Keratinocyte (primary cell): ENCODE measurements at regions not wholly inside any gene's neighbourhood (a gene's known extent, or its start where the extent isn't known, plus 50 kb on each side); places are given as distances from the start of the nearest gene placed in this dataset.

Source experiments
- DNase-seq: peaks from one replicate; pipeline ENCODE4 v3.0.0-alpha.2; 2011; ENCODE audit warnings: low read depth, missing footprints, low spot score
- FAIRE-seq: peaks from 2 replicates; lab custom pipeline; 2011; peaks lifted over from hg19 to GRCh38; lab: Jason Lieb, UNC
- H2AFZ ChIP-seq: 2 replicates; pipeline ENCODE4 v1.6.0; 2012; ENCODE audit warnings: low read length, control low read depth, inconsistent platforms; ENCODE audit not compliant: control insufficient read depth
- H3K27ac ChIP-seq: 2 replicates; pipeline ENCODE4 v1.5.1; 2011; ENCODE audit warnings: low read length; ENCODE audit not compliant: control insufficient read depth, insufficient read depth
- H3K27me3 ChIP-seq: 3 replicates; pipeline ENCODE4 v1.6.0; 2011; ENCODE audit warnings: low read length; ENCODE audit not compliant: control insufficient read depth, insufficient read depth; ENCODE audit errors: extremely low read depth
- H3K36me3 ChIP-seq, 2 experiments: 2 replicates in 1 of 2; 3 replicates in 1 of 2; pipeline ENCODE4 v1.5.1; 2011; ENCODE audit warnings: low read length in 2 of 2, mild to moderate bottlenecking in 1 of 2; ENCODE audit not compliant: control insufficient read depth in 2 of 2, insufficient read depth in 2 of 2; ENCODE audit errors: extremely low read depth in 1 of 2
- H3K4me1 ChIP-seq: 3 replicates; pipeline ENCODE4 v1.5.1; 2011; ENCODE audit warnings: low read length; ENCODE audit not compliant: control insufficient read depth, insufficient read depth; ENCODE audit errors: extremely low read depth
- H3K4me2 ChIP-seq: 3 replicates; pipeline ENCODE4 v1.6.0; 2011; ENCODE audit warnings: low read depth, low read length; ENCODE audit not compliant: control insufficient read depth, insufficient read depth; ENCODE audit errors: extremely low read depth
- H3K4me3 ChIP-seq, 3 experiments: fragments of 200-600 bp in 1 of 3; sonication (generic) in 1 of 3; 2 replicates in 2 of 3; 3 replicates in 1 of 3; pipeline ENCODE4 v1.5.1; 2011 to 2016; ENCODE audit warnings: low read length in 3 of 3, mild to moderate bottlenecking in 3 of 3, control low read depth in 2 of 3, inconsistent platforms in 1 of 3, low read depth in 1 of 3, mixed read lengths in 1 of 3, mixed run types in 1 of 3, moderate library complexity in 1 of 3; ENCODE audit not compliant: control insufficient read depth in 2 of 3, insufficient read depth in 2 of 3; ENCODE audit errors: extremely low read depth in 1 of 3
- H3K79me2 ChIP-seq: 2 replicates; pipeline ENCODE4 v1.6.0; 2012; ENCODE audit warnings: low read length; ENCODE audit not compliant: control insufficient read depth, insufficient read depth
- H3K9ac ChIP-seq: 3 replicates; pipeline ENCODE4 v1.6.0; 2011; ENCODE audit warnings: low read length; ENCODE audit not compliant: control insufficient read depth, insufficient read depth; ENCODE audit errors: extremely low read depth
- H3K9me1 ChIP-seq: 3 replicates; pipeline ENCODE4 v1.6.0; 2011; ENCODE audit warnings: low read length; ENCODE audit not compliant: control insufficient read depth, insufficient read depth; ENCODE audit errors: extremely low read depth
- H3K9me3 ChIP-seq: 2 replicates; pipeline ENCODE4 v1.5.1; 2012; ENCODE audit warnings: low read depth, low read length; ENCODE audit not compliant: control insufficient read depth
- H4K20me1 ChIP-seq: 3 replicates; pipeline ENCODE4 v1.6.0; 2011; ENCODE audit warnings: low read length; ENCODE audit not compliant: control insufficient read depth, insufficient read depth; ENCODE audit errors: extremely low read depth
- EZH2 ChIP-seq: IDR thresholded peaks from one replicate; pipeline ENCODE4 v1.6.1; 2012; ENCODE audit warnings: inconsistent platforms, mild to moderate bottlenecking, low read length, moderate library complexity
- dilution Hi-C: fragments of 300-500 bp; cut with MboI; formaldehyde crosslinking; loops from one replicate; pipeline ENCODE4 v1.7.0; 2020; ENCODE audit warnings: low sequenced_read_pairs; ENCODE audit not compliant: extremely low pct_ligation_motif_present
- TF ChIP-seq, protein P1 (sequence below), 3 experiments: IDR thresholded peaks in 1 of 3; conservative IDR thresholded peaks in 1 of 3; optimal IDR thresholded peaks in 1 of 3; 2 replicates in 2 of 3; 3 replicates in 1 of 3; pipeline versions ENCODE3 to v1.5.1; 2011; ENCODE audit warnings: low read length in 3 of 3, mild to moderate bottlenecking in 3 of 3, moderate library complexity in 2 of 3, control low read depth in 1 of 3, inconsistent platforms in 1 of 3; ENCODE audit not compliant: insufficient read depth in 2 of 3; ENCODE audit errors: extremely low read depth in 1 of 3

DNA sequence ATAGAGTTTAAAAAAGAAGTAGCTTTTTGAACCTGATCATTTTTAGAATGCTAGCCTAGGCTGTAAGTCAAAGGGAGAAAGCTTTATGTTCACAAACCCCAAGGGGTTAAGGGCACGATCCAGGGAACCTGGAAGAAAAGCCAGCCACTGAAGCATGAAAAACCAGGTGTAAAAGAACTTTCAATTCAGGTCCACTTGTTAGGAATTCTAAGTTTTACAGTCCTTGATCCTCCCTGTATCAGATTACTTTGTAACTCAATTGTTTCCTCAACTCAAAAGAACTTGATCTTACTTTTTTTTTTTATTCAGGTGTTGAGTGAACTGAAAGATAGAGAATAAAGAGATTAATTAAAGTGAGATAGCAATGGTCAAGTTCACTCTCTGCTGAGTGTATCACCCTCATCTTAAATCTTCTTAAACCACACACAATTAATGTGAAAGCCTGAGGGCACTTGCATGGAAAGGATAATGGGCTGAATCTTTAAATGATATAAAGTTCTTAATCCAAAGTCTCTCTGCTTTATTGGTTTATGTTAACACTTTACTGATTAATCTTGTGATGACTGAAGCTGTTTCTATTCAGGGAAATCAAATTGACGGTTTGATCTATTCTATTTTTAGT is 672.2 kb upstream of the LRRN3 start:
- Histone ChIP-seq H3K27me3 (no peaks in the 10 kb centered on the region), H3K4me3 (no peak overlapping the region), H3K36me3 (no peaks in the 10 kb centered on the region), H3K4me1 (no peaks in the 10 kb centered on the region), H3K9ac (no peak overlapping the region), H2AFZ (no peak overlapping the region), H3K4me2 (no peak overlapping the region), H4K20me1 (no peaks in the 10 kb centered on the region), H3K9me3 (no peaks in the 10 kb centered on the region), H3K9me1 (no peaks in the 10 kb centered on the region), H3K79me2 (no peaks in the 10 kb centered on the region), H3K27ac (no peak overlapping the region)
- TF ChIP-seq, protein P1, sequence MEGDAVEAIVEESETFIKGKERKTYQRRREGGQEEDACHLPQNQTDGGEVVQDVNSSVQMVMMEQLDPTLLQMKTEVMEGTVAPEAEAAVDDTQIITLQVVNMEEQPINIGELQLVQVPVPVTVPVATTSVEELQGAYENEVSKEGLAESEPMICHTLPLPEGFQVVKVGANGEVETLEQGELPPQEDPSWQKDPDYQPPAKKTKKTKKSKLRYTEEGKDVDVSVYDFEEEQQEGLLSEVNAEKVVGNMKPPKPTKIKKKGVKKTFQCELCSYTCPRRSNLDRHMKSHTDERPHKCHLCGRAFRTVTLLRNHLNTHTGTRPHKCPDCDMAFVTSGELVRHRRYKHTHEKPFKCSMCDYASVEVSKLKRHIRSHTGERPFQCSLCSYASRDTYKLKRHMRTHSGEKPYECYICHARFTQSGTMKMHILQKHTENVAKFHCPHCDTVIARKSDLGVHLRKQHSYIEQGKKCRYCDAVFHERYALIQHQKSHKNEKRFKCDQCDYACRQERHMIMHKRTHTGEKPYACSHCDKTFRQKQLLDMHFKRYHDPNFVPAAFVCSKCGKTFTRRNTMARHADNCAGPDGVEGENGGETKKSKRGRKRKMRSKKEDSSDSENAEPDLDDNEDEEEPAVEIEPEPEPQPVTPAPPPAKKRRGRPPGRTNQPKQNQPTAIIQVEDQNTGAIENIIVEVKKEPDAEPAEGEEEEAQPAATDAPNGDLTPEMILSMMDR (optimal IDR thresholded peaks at IDR 0.05 in 1 of 3, IDR thresholded peaks at IDR 0.05 in 1 of 3, conservative IDR thresholded peaks at IDR 0.05 in 1 of 3; ENCODE audit: extremely low read depth in 1 of 3, insufficient read depth in 2 of 3, low read length in 3 of 3) = no peak
- no peak for TF ChIP-seq EZH2
- DNase-seq (no peak), FAIRE-seq (no peak)
- dilution Hi-C loops = no loop called here

DNA sequence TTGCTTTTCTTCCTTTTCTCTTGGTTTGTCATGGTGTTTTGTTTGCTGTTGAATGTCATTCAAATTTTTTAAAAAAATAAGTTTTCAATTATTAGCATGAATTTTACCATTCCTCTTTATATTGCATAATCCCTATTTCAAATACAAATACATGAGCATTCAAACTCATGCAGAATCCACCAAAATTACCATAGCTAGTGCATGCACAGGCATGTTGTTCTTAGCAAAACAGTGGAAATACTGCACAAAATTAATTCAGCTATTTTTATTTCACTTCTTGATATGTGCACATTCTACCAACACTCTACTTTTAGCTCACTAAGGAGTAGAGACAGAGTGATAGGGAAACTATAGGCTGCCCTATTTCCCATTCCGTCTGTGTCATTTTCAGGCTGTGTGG is 670.1 kb upstream of the LRRN3 start:
- DNase-seq (no peak), FAIRE-seq (no peak)
- Histone ChIP-seq H2AFZ (no peak overlapping the region), H3K79me2 (no peaks in the 10 kb centered on the region), H3K27me3 (no peaks in the 10 kb centered on the region), H3K4me3 (no peak overlapping the region), H3K9me1 (no peaks in the 10 kb centered on the region), H3K27ac (no peak overlapping the region), H3K4me1 (no peaks in the 10 kb centered on the region), H4K20me1 (no peaks in the 10 kb centered on the region), H3K36me3 (no peaks in the 10 kb centered on the region), H3K9ac (no peak overlapping the region), H3K4me2 (no peak overlapping the region), H3K9me3 (no peaks in the 10 kb centered on the region)
- TF ChIP-seq, protein P1 (optimal IDR thresholded peaks at IDR 0.05 in 1 of 3, IDR thresholded peaks at IDR 0.05 in 1 of 3, conservative IDR thresholded peaks at IDR 0.05 in 1 of 3; ENCODE audit: extremely low read depth in 1 of 3, insufficient read depth in 2 of 3, low read length in 3 of 3) = no peak
- no peak for TF ChIP-seq EZH2
- dilution Hi-C loops = no loop called here
